IgD-negative memory B cell (primary cell): ENCODE measurements at regions not wholly inside any gene's neighbourhood (a gene's known extent, or its start where the extent isn't known, plus 50 kb on each side); places are given as distances from the start of the nearest gene placed in this dataset.
"Not testable (repeated sequence)": the region's sequence is repeated elsewhere in the genome, so short reads cannot be mapped to it uniquely, and the experiment has no call there.

Source experiments
- H3K27ac Mint-ChIP-seq, 3 donors: one replicate each; pipeline ENCODE4 v1.8.0; 2020 to 2022; ENCODE audit warnings: mild to moderate bottlenecking in 3 of 3, mixed read lengths in 3 of 3, moderate library complexity in 1 of 3
- H3K27me3 Mint-ChIP-seq: one replicate; pipeline ENCODE4 v1.8.0; 2021; ENCODE audit warnings: mixed read lengths
- H3K36me3 Mint-ChIP-seq: one replicate; pipeline ENCODE4 v1.8.0; 2020; ENCODE audit warnings: mild to moderate bottlenecking, mixed read lengths
- H3K4me1 Mint-ChIP-seq, 3 donors: one replicate each; pipeline ENCODE4 v1.8.0; 2020 to 2022; ENCODE audit warnings: mixed read lengths in 3 of 3, mild to moderate bottlenecking in 1 of 3
- H3K4me3 Mint-ChIP-seq, 4 donors: one replicate each; pipeline ENCODE4 v1.8.0; 2020 to 2022; ENCODE audit warnings: mild to moderate bottlenecking in 4 of 4, mixed read lengths in 4 of 4, moderate library complexity in 3 of 4
- H3K9me3 Mint-ChIP-seq, 3 donors: one replicate each; pipeline ENCODE4 v1.8.0; 2020 to 2021; ENCODE audit warnings: mixed read lengths in 3 of 3, mild to moderate bottlenecking in 1 of 3

GRCh38 chr4:71900366-71900765 is 116.5 kb upstream of the GC start:
- not testable (repeated sequence) for H3K4me3 Mint-ChIP-seq, H3K27ac Mint-ChIP-seq, H3K4me1 Mint-ChIP-seq, H3K36me3 Mint-ChIP-seq, H3K27me3 Mint-ChIP-seq
- peaks cover 0 to 16% (median 3%) of the 10 kb centered on the region in 3 donors for H3K9me3 Mint-ChIP-seq

GRCh38 chr4:71905594-71905993 is 121.7 kb upstream of the GC start:
- H3K27ac Mint-ChIP-seq: not testable (repeated sequence)

GRCh38 chr4:71906096-71906495 is 122.2 kb upstream of the GC start:
- Mint-ChIP-seq H3K9me3 (peaks cover 2 to 10% (median 5%) of the 10 kb centered on the region in 3 donors), H3K27ac (no peak overlapping the region), H3K4me1 (no peaks in the 10 kb centered on the region), H3K27me3 (no peaks in the 10 kb centered on the region), H3K36me3 (no peaks in the 10 kb centered on the region), H3K4me3 (no peak overlapping the region)

More at GRCh38 chr4:71905594-71905993, 121.7 kb upstream of the GC start:
- H3K4me1 Mint-ChIP-seq, H3K27me3 Mint-ChIP-seq, H3K4me3 Mint-ChIP-seq, H3K36me3 Mint-ChIP-seq: not testable (repeated sequence)
- peaks cover 2 to 10% (median 5%) of the 10 kb centered on the region in 3 donors for H3K9me3 Mint-ChIP-seq

- peaks cover 2 to 10% (median 5%) of the 10 kb centered on the region in 3 donors for H3K9me3 Mint-ChIP-seq
- no peaks in the 10 kb centered on the region for H3K4me1 Mint-ChIP-seq
- H3K36me3 Mint-ChIP-seq: no peaks in the 10 kb centered on the region
- no peak overlapping the region for H3K4me3 Mint-ChIP-seq
- no peaks in the 10 kb centered on the region for H3K27me3 Mint-ChIP-seq
- H3K27ac Mint-ChIP-seq: no peak overlapping the region
Observed at GRCh38 chr4:71907071-71907470, 123.2 kb upstream of the GC start.

- Mint-ChIP-seq H3K36me3 (no peaks in the 10 kb centered on the region), H3K4me3 (no peak overlapping the region), H3K27ac (no peak overlapping the region), H3K9me3 (peaks cover 2 to 10% (median 5%) of the 10 kb centered on the region in 3 donors), H3K27me3 (no peaks in the 10 kb centered on the region), H3K4me1 (no peaks in the 10 kb centered on the region)
Observed at GRCh38 chr4:71907782-71908181, 123.9 kb upstream of the GC start.

- Mint-ChIP-seq H3K36me3 (no peaks in the 10 kb centered on the region), H3K27ac (no peak overlapping the region), H3K27me3 (no peaks in the 10 kb centered on the region)
Observed at GRCh38 chr4:71913275-71913674, 118.5 kb upstream of the NPFFR2 start.

GRCh38 chr4:71923070-71923469 is 108.7 kb upstream of the NPFFR2 start:
- no peaks in the 10 kb centered on the region for H3K36me3 Mint-ChIP-seq
- H3K9me3 Mint-ChIP-seq: peaks cover 2 to 6% (median 2%) of the 10 kb centered on the region in 3 donors
- peaks cover 0 to 2% (median 0%) of the 10 kb centered on the region in 3 donors for H3K4me1 Mint-ChIP-seq
- no peak overlapping the region for H3K27ac Mint-ChIP-seq
- no peaks in the 10 kb centered on the region for H3K27me3 Mint-ChIP-seq
- no peak overlapping the region for H3K4me3 Mint-ChIP-seq

More at GRCh38 chr4:71913275-71913674, 118.5 kb upstream of the NPFFR2 start:
- no peak overlapping the region for H3K4me3 Mint-ChIP-seq
- no peaks in the 10 kb centered on the region for H3K4me1 Mint-ChIP-seq
- peaks cover 3 to 5% (median 3%) of the 10 kb centered on the region in 3 donors for H3K9me3 Mint-ChIP-seq

- H3K4me1 Mint-ChIP-seq: no peaks in the 10 kb centered on the region
- H3K27ac Mint-ChIP-seq: no peak overlapping the region
- H3K9me3 Mint-ChIP-seq: peaks cover 0 to 1% (median 0%) of the 10 kb centered on the region in 3 donors
- no peak overlapping the region for H3K4me3 Mint-ChIP-seq
- H3K27me3 Mint-ChIP-seq: no peaks in the 10 kb centered on the region
- H3K36me3 Mint-ChIP-seq: peaks cover 2% of the 10 kb centered on the region
Observed at GRCh38 chr4:71930459-71930858, 101.3 kb upstream of the NPFFR2 start.

GRCh38 chr4:71932941-71933340 is 98.9 kb upstream of the NPFFR2 start:
- H3K4me1 Mint-ChIP-seq: no peaks in the 10 kb centered on the region
- no peak overlapping the region for H3K27ac Mint-ChIP-seq
- peaks cover 2% of the 10 kb centered on the region for H3K36me3 Mint-ChIP-seq
- peaks cover 0 to 1% (median 0%) of the 10 kb centered on the region in 3 donors for H3K9me3 Mint-ChIP-seq
- H3K4me3 Mint-ChIP-seq: no peak overlapping the region
- H3K27me3 Mint-ChIP-seq: no peaks in the 10 kb centered on the region

- Mint-ChIP-seq H3K4me3 (no peak overlapping the region), H3K4me1 (no peaks in the 10 kb centered on the region)
Observed at GRCh38 chr4:71938776-71939175, 93.0 kb upstream of the NPFFR2 start.

GRCh38 chr4:71941001-71941400 is 90.8 kb upstream of the NPFFR2 start:
- no peak overlapping the region for H3K4me3 Mint-ChIP-seq
- H3K36me3 Mint-ChIP-seq: peaks cover 1% of the 10 kb centered on the region
- H3K9me3 Mint-ChIP-seq: peaks cover 2 to 6% (median 4%) of the 10 kb centered on the region in 3 donors
- no peak overlapping the region for H3K27ac Mint-ChIP-seq
- H3K4me1 Mint-ChIP-seq: no peaks in the 10 kb centered on the region
- H3K27me3 Mint-ChIP-seq: no peaks in the 10 kb centered on the region

More at GRCh38 chr4:71938776-71939175, 93.0 kb upstream of the NPFFR2 start:
- Mint-ChIP-seq H3K9me3 (peaks cover 0 to 2% (median 0%) of the 10 kb centered on the region in 3 donors), H3K27me3 (no peaks in the 10 kb centered on the region), H3K27ac (no peak overlapping the region), H3K36me3 (no peaks in the 10 kb centered on the region)

GRCh38 chr4:71944956-71945355 is 86.8 kb upstream of the NPFFR2 start:
- H3K27me3 Mint-ChIP-seq: no peaks in the 10 kb centered on the region
- H3K4me3 Mint-ChIP-seq: no peak overlapping the region
- peaks cover 2 to 7% (median 6%) of the 10 kb centered on the region in 3 donors for H3K9me3 Mint-ChIP-seq
- peaks cover 3% of the 10 kb centered on the region for H3K36me3 Mint-ChIP-seq
- no peak overlapping the region for H3K27ac Mint-ChIP-seq
- no peaks in the 10 kb centered on the region for H3K4me1 Mint-ChIP-seq

- Mint-ChIP-seq H3K36me3 (peaks cover 3% of the 10 kb centered on the region), H3K4me1 (no peaks in the 10 kb centered on the region), H3K27ac (no peak overlapping the region), H3K9me3 (peaks cover 2 to 7% (median 6%) of the 10 kb centered on the region in 3 donors), H3K4me3 (no peak overlapping the region), H3K27me3 (no peaks in the 10 kb centered on the region)
Observed at GRCh38 chr4:71945791-71946190, 86.0 kb upstream of the NPFFR2 start.

- Mint-ChIP-seq H3K9me3 (peaks cover 0 to 8% (median 7%) of the 10 kb centered on the region in 3 donors), H3K27me3 (no peaks in the 10 kb centered on the region), H3K4me1 (no peaks in the 10 kb centered on the region), H3K27ac (no peak overlapping the region), H3K36me3 (no peaks in the 10 kb centered on the region), H3K4me3 (no peak overlapping the region)
Observed at GRCh38 chr4:71958978-71959377, 72.8 kb upstream of the NPFFR2 start.

GRCh38 chr4:71962622-71963264 is 69.1 kb upstream of the NPFFR2 start:
- Mint-ChIP-seq H3K27me3 (no peaks in the 10 kb centered on the region), H3K9me3 (peaks cover 1 to 8% (median 3%) of the 10 kb centered on the region in 3 donors), H3K36me3 (no peaks in the 10 kb centered on the region), H3K4me3 (no peak overlapping the region), H3K4me1 (no peaks in the 10 kb centered on the region), H3K27ac (no peak overlapping the region)

GRCh38 chr4:71974681-71975080 is 57.1 kb upstream of the NPFFR2 start:
- peaks cover 0 to 2% (median 0%) of the 10 kb centered on the region in 3 donors for H3K9me3 Mint-ChIP-seq
- H3K27ac Mint-ChIP-seq: no peak overlapping the region
- H3K4me1 Mint-ChIP-seq: no peaks in the 10 kb centered on the region
- no peak overlapping the region for H3K4me3 Mint-ChIP-seq
- no peaks in the 10 kb centered on the region for H3K36me3 Mint-ChIP-seq
- peaks cover 1% of the 10 kb centered on the region for H3K27me3 Mint-ChIP-seq
